AG09319 (cell line): ENCODE measurements at regions not wholly inside any gene's neighbourhood (a gene's known extent, or its start where the extent isn't known, plus 50 kb on each side); places are given as distances from the start of the nearest gene placed in this dataset.
"Not testable (repeated sequence)": the region's sequence is repeated elsewhere in the genome, so short reads cannot be mapped to it uniquely, and the experiment has no call there.

Experiments
- DNase-seq: peaks from one replicate; pipeline ENCODE4 v3.0.0-alpha.2; 2010; ENCODE audit warnings: low read depth; ENCODE audit errors: extremely low read depth
- TF ChIP-seq, protein P1 (sequence below): IDR thresholded peaks from 2 replicates; pipeline ENCODE4 v1.5.1; 2011; ENCODE audit warnings: low read depth, mild to moderate bottlenecking, inconsistent platforms, low read length, moderate library complexity

DNA sequence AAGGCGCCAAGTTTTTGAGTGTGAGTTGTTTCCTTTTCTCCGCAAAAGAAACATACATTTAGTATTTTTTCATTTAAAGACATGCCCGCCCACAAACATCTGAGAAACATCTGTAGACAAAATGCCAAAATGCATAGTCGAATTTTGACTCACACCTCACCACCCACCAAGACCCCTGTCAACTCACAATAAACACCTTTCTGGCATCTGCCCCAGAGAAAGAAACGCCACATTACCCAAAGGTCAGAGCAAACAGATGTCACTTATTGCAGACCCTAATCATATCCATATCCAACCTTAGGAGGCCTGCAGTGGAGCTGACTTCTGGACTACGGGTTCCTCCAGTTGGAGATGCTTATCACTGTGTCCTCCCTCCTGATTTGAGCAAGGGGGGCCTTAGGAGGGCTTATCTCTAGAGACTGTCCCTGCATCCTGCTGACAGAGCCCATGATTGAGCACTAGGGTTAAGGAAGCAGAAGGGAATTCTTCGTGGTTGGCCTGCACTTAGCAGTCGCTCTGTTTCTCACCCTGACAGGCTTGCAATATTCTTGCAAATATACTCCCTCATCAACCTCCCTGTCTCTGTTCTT, 90.5 kb upstream of the TBX18 start:
- no peak for DNase-seq
- TF ChIP-seq, protein P1, sequence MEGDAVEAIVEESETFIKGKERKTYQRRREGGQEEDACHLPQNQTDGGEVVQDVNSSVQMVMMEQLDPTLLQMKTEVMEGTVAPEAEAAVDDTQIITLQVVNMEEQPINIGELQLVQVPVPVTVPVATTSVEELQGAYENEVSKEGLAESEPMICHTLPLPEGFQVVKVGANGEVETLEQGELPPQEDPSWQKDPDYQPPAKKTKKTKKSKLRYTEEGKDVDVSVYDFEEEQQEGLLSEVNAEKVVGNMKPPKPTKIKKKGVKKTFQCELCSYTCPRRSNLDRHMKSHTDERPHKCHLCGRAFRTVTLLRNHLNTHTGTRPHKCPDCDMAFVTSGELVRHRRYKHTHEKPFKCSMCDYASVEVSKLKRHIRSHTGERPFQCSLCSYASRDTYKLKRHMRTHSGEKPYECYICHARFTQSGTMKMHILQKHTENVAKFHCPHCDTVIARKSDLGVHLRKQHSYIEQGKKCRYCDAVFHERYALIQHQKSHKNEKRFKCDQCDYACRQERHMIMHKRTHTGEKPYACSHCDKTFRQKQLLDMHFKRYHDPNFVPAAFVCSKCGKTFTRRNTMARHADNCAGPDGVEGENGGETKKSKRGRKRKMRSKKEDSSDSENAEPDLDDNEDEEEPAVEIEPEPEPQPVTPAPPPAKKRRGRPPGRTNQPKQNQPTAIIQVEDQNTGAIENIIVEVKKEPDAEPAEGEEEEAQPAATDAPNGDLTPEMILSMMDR = no peak

DNA sequence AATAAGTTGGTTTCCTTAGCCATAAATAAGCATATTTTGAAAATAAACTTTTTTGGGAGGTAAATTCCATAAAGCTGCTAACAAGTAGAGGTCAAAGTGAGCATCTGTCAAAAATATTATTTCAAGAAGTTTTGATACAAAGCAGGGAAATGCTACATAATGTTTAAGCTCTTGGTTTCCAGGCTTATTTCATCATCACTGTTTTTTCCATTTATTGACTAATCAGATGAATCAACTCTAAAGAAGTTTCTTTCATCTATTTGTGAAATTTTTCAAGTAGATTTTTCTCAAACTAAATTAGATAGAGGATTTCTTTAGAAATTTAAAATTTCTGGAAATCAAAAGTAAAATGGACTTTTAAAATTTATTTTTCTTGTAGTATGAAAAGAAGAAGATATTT, 89.5 kb upstream of the TBX18 start:
- TF ChIP-seq, protein P1 = no peak

GRCh38 chr6:84848960-84849359, 84.6 kb upstream of the TBX18 start:
- no peak for DNase-seq
- TF ChIP-seq, protein P1 = no peak

More for the DNA sequence above, 89.5 kb upstream of the TBX18 start:
- no peak for DNase-seq

GRCh38 chr6:84847390-84848160, 83.2 kb upstream of the TBX18 start:
- TF ChIP-seq, protein P1 = no peak
- no peak for DNase-seq

GRCh38 chr6:84842525-84843166, 78.2 kb upstream of the TBX18 start:
- TF ChIP-seq, protein P1 = no peak
- no peak for DNase-seq

- not testable (repeated sequence) for DNase-seq
These were observed 72.9 kb upstream of the TBX18 start for GRCh38 chr6:84837068-84837866.

- TF ChIP-seq, protein P1 = no peak
These were observed 72.0 kb upstream of the TBX18 start for GRCh38 chr6:84836366-84836765.

More at GRCh38 chr6:84836366-84836765, 72.0 kb upstream of the TBX18 start:
- no peak for DNase-seq
